GM19351 (cell line): ENCODE measurements at regions not wholly inside any gene's neighbourhood (a gene's known extent, or its start where the extent isn't known, plus 50 kb on each side); places are given as distances from the start of the nearest gene placed in this dataset.
"Not testable (repeated sequence)": the region's sequence is repeated elsewhere in the genome, so short reads cannot be mapped to it uniquely, and the experiment has no call there.

Experiments
- ATAC-seq: cut with Tn5 transposase; IDR thresholded peaks from one replicate; pipeline ENCODE4 v1.9.1; 2021; ENCODE audit warnings: mild to moderate bottlenecking, moderate library complexity; ENCODE audit not compliant: unreplicated experiment

- no peak for ATAC-seq
Measured at GRCh38 chr3:30418443-30418842, 188.0 kb upstream of the TGFBR2 start.

GRCh38 chr3:30421266-30421665 lies 185.1 kb upstream of the TGFBR2 start:
- ATAC-seq: no peak

GRCh38 chr3:30426293-30426993 lies 180.0 kb upstream of the TGFBR2 start:
- ATAC-seq: no peak

GRCh38 chr3:30428251-30428650 lies 178.2 kb upstream of the TGFBR2 start:
- ATAC-seq: no peak

GRCh38 chr3:30435861-30436331 lies 170.5 kb upstream of the TGFBR2 start:
- no peak for ATAC-seq

- no peak for ATAC-seq
Measured at GRCh38 chr3:30437171-30437601, 169.2 kb upstream of the TGFBR2 start.

- ATAC-seq: no peak
Measured at GRCh38 chr3:30438126-30438525, 168.3 kb upstream of the TGFBR2 start.

GRCh38 chr3:30439451-30440053 lies 166.8 kb upstream of the TGFBR2 start:
- ATAC-seq: no peak

- ATAC-seq: no peak
Measured at GRCh38 chr3:30440147-30440604, 166.2 kb upstream of the TGFBR2 start.

- ATAC-seq: no peak
Measured at GRCh38 chr3:30440880-30441279, 165.5 kb upstream of the TGFBR2 start.

- no peak for ATAC-seq
Measured at GRCh38 chr3:30443756-30444673, 162.4 kb upstream of the TGFBR2 start.

- no peak for ATAC-seq
Measured at GRCh38 chr3:30448450-30449289, 157.7 kb upstream of the TGFBR2 start.

- ATAC-seq: no peak
Measured at GRCh38 chr3:30449290-30449632, 157.1 kb upstream of the TGFBR2 start.

- no peak for ATAC-seq
Measured at GRCh38 chr3:30452446-30452845, 154.0 kb upstream of the TGFBR2 start.

GRCh38 chr3:30453360-30454039 lies 152.9 kb upstream of the TGFBR2 start:
- ATAC-seq: no peak

- no peak for ATAC-seq
Measured at GRCh38 chr3:30454636-30455035, 151.8 kb upstream of the TGFBR2 start.

GRCh38 chr3:30455112-30455511 lies 151.3 kb upstream of the TGFBR2 start:
- ATAC-seq: not testable (repeated sequence)

GRCh38 chr3:30455840-30456239 lies 150.6 kb upstream of the TGFBR2 start:
- ATAC-seq: no peak

GRCh38 chr3:30456264-30456663 lies 150.1 kb upstream of the TGFBR2 start:
- ATAC-seq: no peak

GRCh38 chr3:30457081-30457480 lies 149.3 kb upstream of the TGFBR2 start:
- ATAC-seq: no peak
